Vagina (tissue), 2 donors: ENCODE measurements at regions not wholly inside any gene's neighbourhood (a gene's known extent, or its start where the extent isn't known, plus 50 kb on each side); places are given as distances from the start of the nearest gene placed in this dataset.

Source experiments
- CTCF ChIP-seq, 3 experiments: fragments of 450-650 bp in 2 of 3; fragments of 200-600 bp in 1 of 3; sonication (generic) in 1 of 3; IDR thresholded peaks; one replicate each; pipeline ENCODE4 v1.5.1; 2017 to 2019; ENCODE audit warnings: antibody characterized with exemption in 3 of 3, mild to moderate bottlenecking in 2 of 3, moderate library complexity in 2 of 3
- POLR2AphosphoS5 ChIP-seq, 2 donors: sonication (generic); formaldehyde crosslinking; IDR thresholded peaks; one replicate each; pipeline ENCODE4 v1.9.0; 2017; ENCODE audit warnings: antibody characterized with exemption in 2 of 2, mild to moderate bottlenecking in 2 of 2, low read depth in 1 of 2; ENCODE audit not compliant: insufficient read depth in 1 of 2

GRCh38 chr1:8247811-8248436 lies 70.0 kb upstream of the SLC45A1 start:
- no peak for TF ChIP-seq POLR2AphosphoS5 (IDR thresholded peaks at IDR 0.05; ENCODE audit: insufficient read depth in 1 of 2, low read depth in 1 of 2)
- TF ChIP-seq CTCF (IDR thresholded peaks at IDR 0.05), result no peak
